Ovary (tissue), 3 donors: ENCODE measurements at regions not wholly inside any gene's neighbourhood (a gene's known extent, or its start where the extent isn't known, plus 50 kb on each side); places are given as distances from the start of the nearest gene placed in this dataset.

Source experiments
- CTCF ChIP-seq, 3 donors: fragments of 450-650 bp in 2 of 3; fragments of 200-600 bp in 1 of 3; IDR thresholded peaks; one replicate each; pipeline versions ENCODE4 v1.5.1 to v1.8.0; 2016 to 2022; ENCODE audit warnings: antibody characterized with exemption in 3 of 3, mild to moderate bottlenecking in 1 of 3
- EP300 ChIP-seq: sonication (generic); formaldehyde crosslinking; IDR thresholded peaks from one replicate; pipeline ENCODE4 v1.6.1; 2017; ENCODE audit warnings: antibody characterized with exemption
- POLR2A ChIP-seq: fragments of 450-650 bp; IDR thresholded peaks from one replicate; pipeline ENCODE4 v1.6.1; 2017; ENCODE audit warnings: antibody characterized with exemption, mild to moderate bottlenecking, moderate library complexity
- donor health status: DM: no; HTN: no; CAD: no.

GRCh38 chr4:134365852-134366251 is 164.3 kb upstream of the PABPC4L start:
- no peak for TF ChIP-seq CTCF (IDR thresholded peaks at IDR 0.05)
- TF ChIP-seq POLR2A, result no peak
- no peak for TF ChIP-seq EP300
